ENCODE measurements at regions not wholly inside any gene's neighbourhood (a gene's known extent, or its start where the extent isn't known, plus 50 kb on each side); places are given as distances from the start of the nearest gene placed in this dataset.
"Not testable (repeated sequence)": the region's sequence is repeated elsewhere in the genome, so short reads cannot be mapped to it uniquely, and the experiment has no call there.

DNA sequence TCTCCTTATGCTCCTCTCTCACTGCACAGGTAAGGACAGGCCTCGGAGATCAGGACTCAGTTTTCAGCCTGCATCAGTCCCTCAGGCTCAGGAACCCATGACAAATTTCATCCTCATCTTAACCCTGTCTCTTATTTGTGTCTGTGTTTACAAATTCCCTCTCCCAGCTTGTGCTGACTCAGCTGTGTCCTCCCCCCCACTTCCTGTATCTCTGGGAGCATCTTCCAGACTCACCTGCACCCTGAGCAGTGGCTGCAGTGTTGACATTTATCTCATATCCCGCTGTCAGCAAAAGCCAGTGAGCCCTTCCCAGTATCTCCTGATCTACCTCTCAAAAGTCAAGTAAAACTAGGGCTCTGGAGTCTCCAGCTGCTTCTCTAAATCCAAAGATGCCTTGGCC, 65.6 kb upstream of the VPREB1 start:
- Mint-ChIP-seq H3K27me3 (ENCODE audit: insufficient read depth, unreplicated experiment) (peaks cover 50% of the 10 kb centered on the region), H3K4me3 (ENCODE audit: unreplicated experiment) (no peak overlapping the region), H3K9me3 (ENCODE audit: unreplicated experiment) (no peaks in the 10 kb centered on the region), H3K27ac (ENCODE audit: low read depth, unreplicated experiment) (no peak overlapping the region), H3K4me1 (ENCODE audit: insufficient read depth, unreplicated experiment) (no peaks in the 10 kb centered on the region), H3K36me3 (ENCODE audit: insufficient read depth, unreplicated experiment) (no peaks in the 10 kb centered on the region)
- BruUV-seq (replicated peaks) = no TSS peak
- DNase-seq (ENCODE audit: unreplicated experiment) = no peak
- ChIA-PET POLR2A (no interaction called here), CTCF (interaction anchor here (1.0 to 1.1 kb wide), 2 partner anchors 22 to 24 kb away, joined by 3 to 4 read pairs; no protein-coding TSS in a partner anchor)
- intact Hi-C loops (cut with micrococcal nuclease) = no loop called here
- no peak for TF ChIP-seq CTCF (IDR thresholded peaks at IDR 0.05; ENCODE audit: unreplicated experiment)

- no peaks in the 10 kb centered on the region for H3K4me1 Mint-ChIP-seq (ENCODE audit: insufficient read depth, unreplicated experiment)
- H3K36me3 Mint-ChIP-seq (ENCODE audit: insufficient read depth, unreplicated experiment) = no peaks in the 10 kb centered on the region
- ChIA-PET CTCF (interaction anchor here (1.0 to 1.1 kb wide), 2 partner anchors 22 to 24 kb away, joined by 3 to 4 read pairs; no protein-coding TSS in a partner anchor), POLR2A (no interaction called here)
- intact Hi-C loops (cut with micrococcal nuclease) = no loop called here
- BruUV-seq (replicated peaks) = no TSS peak
- H3K27me3 Mint-ChIP-seq (ENCODE audit: insufficient read depth, unreplicated experiment) = peaks cover 45% of the 10 kb centered on the region
- H3K27ac Mint-ChIP-seq (ENCODE audit: low read depth, unreplicated experiment) = no peak overlapping the region
- DNase-seq (ENCODE audit: unreplicated experiment) = no peak
- no peaks in the 10 kb centered on the region for H3K9me3 Mint-ChIP-seq (ENCODE audit: unreplicated experiment)
- no peak for TF ChIP-seq CTCF (IDR thresholded peaks at IDR 0.05; ENCODE audit: unreplicated experiment)
- no peak overlapping the region for H3K4me3 Mint-ChIP-seq (ENCODE audit: unreplicated experiment)
Observed at GRCh38 chr22:22178355-22178965, 66.1 kb upstream of the VPREB1 start.

DNA sequence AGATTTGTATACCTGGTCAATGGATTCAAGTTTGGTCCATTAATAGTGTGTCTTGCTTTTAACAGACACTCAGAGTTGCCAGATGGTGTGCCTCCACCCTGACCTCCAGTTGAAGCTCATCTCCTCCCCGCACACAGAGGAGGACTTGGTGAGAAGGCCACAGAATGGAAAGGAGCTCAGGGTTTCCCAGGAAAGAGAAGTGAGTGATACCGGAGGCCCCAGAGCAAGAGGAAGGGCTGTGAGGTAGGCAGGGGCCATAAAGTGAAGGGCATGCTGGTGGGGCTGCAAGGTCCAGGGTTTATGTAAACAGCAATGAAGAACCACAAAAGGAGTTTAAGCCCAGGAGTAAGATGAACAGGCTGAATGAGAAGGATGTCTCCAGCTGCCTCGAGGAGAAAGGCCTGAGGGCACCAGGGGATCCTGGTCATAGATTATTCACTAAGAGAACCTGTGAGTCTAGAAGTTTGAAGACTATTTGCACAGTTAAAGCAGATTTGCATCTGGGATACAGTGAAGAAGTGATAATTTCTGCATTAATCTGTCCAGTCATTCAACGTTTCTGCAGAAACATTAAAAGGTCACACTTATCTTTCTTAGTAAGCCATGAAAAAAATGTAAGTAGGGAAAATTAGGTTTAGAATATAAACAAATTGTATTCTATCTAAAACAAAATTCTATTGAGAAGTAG, 67.5 kb upstream of the VPREB1 start:
- no peak for TF ChIP-seq CTCF (IDR thresholded peaks at IDR 0.05; ENCODE audit: unreplicated experiment)
- no peak for DNase-seq (ENCODE audit: unreplicated experiment)
- POLR2A ChIA-PET = no interaction called here
- no peaks in the 10 kb centered on the region for H3K9me3 Mint-ChIP-seq (ENCODE audit: unreplicated experiment)
- no TSS peak for BruUV-seq (replicated peaks)
- no peaks in the 10 kb centered on the region for H3K4me1 Mint-ChIP-seq (ENCODE audit: insufficient read depth, unreplicated experiment)
- H3K4me3 Mint-ChIP-seq (ENCODE audit: unreplicated experiment) = no peak overlapping the region
- H3K27ac Mint-ChIP-seq (ENCODE audit: low read depth, unreplicated experiment) = no peak overlapping the region
- peaks cover 32% of the 10 kb centered on the region for H3K27me3 Mint-ChIP-seq (ENCODE audit: insufficient read depth, unreplicated experiment)
- intact Hi-C loops (cut with micrococcal nuclease) = no loop called here
- no peaks in the 10 kb centered on the region for H3K36me3 Mint-ChIP-seq (ENCODE audit: insufficient read depth, unreplicated experiment)
- CTCF ChIA-PET = interaction anchor here (0.6 to 1.6 kb wide), 3 partner anchors 18 to 150 kb away, joined by 3 to 5 read pairs (median 3); no protein-coding TSS in a partner anchor

DNA sequence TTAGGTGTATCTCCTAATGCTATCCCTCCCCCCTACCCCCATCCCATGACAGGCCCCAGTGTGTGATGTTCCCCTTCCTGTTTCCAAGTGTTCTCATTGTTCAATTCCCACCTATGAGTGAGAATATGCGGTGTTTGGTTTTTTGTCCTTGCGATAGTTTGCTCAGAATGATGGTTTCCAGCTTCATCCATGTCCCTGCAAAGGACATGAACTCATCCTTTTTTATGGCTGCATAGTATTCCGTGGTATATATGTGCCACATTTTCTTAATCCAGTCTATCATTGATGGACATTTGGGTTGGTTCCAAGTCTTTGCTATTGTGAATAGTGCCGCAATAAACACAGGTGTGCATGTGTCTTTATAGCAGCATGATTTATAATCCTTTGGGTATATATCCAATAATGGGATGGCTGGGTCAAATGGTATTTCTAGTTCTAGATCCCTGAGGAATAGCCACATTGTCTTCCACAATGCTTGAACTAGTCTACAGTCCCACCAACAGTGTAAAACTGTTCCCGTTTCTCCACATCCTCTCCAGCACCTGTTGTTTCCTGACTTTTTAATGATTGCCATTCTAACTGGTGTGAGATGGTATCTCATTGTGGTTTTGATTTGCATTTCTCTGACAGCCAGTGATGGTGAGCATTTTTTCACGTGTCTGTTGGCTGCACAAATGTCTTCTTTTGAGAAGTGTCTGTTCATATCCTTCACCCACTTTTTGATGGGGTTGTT, 71.5 kb upstream of the VPREB1 start:
- CTCF ChIA-PET; intact Hi-C loops (cut with micrococcal nuclease): not testable (repeated sequence)

More for the DNA sequence above, 71.5 kb upstream of the VPREB1 start:
- BruUV-seq (replicated peaks); POLR2A ChIA-PET; H3K27ac Mint-ChIP-seq (ENCODE audit: low read depth, unreplicated experiment); H3K4me3 Mint-ChIP-seq (ENCODE audit: unreplicated experiment); H3K9me3 Mint-ChIP-seq (ENCODE audit: unreplicated experiment); DNase-seq (ENCODE audit: unreplicated experiment); H3K36me3 Mint-ChIP-seq (ENCODE audit: insufficient read depth, unreplicated experiment); H3K27me3 Mint-ChIP-seq (ENCODE audit: insufficient read depth, unreplicated experiment); H3K4me1 Mint-ChIP-seq (ENCODE audit: insufficient read depth, unreplicated experiment): not testable (repeated sequence)

Data from MCF 10A (cell line).